ENCODE measurements at regions not wholly inside any gene's neighbourhood (a gene's known extent, or its start where the extent isn't known, plus 50 kb on each side); places are given as distances from the start of the nearest gene placed in this dataset.

DNA sequence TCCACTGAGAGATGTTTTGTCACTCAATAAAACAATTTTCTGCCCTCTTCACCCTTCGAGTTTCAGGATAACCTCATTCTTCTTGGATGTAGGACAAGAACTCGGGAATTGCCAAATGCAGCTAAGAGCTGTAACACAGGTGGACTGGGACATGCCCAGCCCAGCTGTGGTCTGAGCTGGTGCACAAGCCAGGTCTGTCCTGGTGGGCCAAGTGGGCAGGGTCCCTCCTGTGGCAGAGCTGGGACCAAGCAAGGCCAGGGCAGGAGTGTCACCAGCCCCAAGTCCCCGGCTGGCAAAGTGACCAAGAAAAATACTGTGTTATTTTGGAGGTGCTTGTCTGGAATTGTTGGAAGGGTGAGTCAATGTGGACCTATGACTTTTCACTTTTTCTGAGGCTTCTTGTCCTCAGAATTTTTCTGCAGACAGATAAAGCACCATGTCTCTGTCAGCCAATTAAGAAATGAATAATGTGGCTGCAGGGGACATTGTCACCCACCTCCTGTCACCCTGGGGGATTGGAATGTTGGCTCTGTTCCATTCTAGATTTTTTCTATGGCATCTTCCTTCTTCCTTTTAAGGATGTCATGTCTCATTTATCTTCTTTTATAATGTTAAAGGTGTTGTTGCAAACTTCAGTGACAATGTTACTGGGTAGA is 645.2 kb upstream of the EPHA6 start:
- DNase-seq, result no peak

DNA sequence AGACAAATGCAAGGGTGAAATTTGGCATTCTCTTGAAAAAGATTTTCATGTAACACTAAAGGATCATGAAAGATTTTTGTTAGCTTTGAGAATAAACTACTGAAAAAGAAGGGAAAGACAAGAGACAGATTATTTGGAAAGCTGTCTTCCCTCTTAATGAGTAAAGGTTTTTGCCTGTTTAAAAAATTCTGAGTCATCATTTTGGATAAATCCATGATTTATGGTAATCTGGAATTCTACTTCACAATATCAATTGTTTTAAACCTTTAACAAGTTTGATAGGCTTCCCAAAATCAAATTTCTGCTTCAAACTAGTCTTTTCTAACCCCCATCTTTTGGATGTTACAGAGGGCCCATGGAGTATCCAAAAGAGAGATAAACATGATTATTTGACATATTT is 641.5 kb upstream of the EPHA6 start:
- no peak for DNase-seq

DNA sequence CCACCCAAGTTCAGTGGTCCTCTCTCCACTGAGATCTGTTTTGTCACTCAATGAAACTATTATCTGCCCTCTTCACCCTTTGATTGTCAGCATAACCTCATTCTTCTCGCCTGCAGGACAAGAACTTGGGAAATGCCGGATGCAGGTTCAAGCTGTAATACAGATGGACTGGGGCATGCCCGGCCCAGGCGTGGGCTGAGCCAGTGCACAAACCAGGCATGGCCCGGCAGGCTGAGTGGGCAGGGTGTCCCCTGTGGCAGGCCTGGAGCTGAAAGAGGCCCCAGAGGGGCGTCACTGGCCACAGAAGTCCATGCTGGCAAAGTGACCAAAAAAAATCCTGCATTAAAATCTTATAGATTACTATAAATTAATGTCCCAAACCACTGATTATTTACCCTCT is 638.9 kb upstream of the EPHA6 start:
- DNase-seq, result no peak

DNA sequence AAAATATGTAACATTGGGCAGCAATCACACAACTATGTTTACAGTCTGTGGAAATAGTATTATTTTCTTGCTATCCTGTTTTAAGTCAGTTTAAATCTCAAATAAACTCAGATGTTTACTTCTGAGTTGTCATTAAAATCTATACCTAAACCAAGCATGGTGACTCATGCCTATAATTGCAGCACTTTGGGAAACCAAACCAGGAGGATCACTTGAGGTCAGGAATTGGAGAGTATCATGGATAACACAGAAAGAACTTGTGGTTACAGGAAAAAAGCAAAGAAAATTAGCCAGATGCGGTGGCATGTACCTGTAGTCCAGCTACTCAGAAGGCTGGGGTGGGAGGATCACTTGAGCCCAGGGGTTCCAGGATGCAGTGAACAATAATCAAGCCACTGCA is 631.6 kb upstream of the EPHA6 start:
- no peak for DNase-seq

DNA sequence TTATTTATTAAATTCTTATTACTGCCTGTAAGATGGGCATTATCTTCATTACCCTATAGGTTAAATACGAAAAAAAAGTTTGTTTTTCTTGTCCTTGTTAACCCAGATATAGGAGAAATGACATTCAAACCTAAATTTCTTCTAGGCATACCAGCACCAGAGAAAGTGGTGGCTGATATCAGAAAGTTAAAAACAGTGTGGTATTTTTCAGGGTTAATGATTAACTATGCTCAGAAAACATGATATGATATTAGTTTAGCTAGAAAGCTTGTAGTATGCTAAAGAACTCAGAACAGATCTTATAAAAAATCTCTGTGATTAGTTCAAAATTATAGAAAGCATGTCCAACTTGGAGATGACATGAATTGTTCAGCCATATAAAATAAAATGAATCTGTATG is 630.5 kb upstream of the EPHA6 start:
- DNase-seq, result no peak

DNA sequence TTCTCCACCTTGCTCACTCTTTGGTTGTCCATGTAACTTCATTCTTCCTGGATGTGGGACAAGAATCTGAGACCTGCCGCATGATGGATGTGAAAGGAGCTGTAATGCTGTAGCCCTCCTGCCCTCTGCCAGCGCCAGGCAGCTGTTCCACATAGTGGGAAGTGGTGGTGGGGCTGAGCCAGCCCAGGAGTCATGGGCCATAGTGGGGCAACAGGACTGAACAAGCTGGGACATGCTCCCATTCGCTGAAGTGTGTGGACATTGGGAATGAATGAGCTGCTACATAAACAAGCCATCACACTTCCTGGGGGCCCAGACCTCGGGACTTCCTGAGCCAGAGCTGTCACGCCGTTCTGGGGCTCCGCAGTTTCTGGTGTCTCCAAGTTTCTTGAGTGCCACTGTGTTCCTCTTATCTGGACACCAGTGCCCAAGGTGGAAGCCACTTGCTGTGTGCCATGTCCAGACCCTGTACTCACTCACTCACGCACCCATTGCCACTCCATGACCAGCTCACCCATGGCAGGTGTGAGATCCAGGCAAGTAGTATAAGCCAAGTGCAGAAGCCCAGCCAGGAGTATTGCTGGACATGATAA is 624.3 kb upstream of the EPHA6 start:
- no peak for DNase-seq

DNA sequence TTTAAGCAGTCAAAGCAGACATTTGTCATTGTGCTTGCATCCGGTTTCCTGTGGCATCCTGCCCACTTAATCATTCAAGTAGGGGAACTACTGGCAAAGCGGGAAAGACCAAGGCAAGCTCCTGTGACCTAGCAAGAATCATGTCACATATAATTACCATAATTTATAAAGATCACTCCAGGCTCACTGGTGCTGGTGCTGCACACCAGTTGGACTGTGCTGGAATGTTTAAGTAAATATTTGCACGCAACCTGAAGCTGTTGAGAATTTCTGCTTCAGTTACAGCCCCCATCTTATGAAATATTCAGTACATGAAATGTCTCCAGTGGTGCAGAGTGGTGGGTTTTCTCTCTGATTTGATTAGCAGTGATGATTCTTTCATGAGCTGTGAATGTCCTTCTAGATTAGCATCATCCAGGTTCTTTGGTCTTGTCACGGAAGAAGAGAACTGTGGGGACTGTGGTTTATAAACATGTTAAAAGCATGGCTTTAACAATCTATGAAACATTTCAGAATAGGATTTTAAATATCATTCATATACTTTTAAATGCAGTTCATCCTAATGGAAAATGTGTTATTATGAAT is 621.3 kb upstream of the EPHA6 start:
- DNase-seq, result no peak

DNA sequence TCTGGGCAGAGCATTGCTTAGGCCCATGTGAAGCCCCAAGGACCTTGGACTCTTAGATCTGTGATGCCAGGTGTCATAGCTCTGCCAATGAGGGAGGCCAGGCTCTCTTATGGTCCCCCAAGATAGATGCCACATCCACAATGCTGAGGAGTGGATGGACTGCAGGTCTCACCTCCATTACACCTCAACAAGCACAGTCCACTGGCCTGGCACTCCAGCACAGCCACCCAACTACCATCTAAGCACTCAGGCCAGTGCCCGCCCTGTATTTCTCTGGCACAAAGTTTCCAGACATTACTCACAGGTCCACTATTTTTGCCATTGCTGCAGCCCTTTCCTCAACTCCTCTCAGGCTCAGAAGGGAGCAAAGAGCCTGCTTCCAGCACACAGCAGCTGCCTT is 613.5 kb upstream of the EPHA6 start:
- no peak for DNase-seq

DNA sequence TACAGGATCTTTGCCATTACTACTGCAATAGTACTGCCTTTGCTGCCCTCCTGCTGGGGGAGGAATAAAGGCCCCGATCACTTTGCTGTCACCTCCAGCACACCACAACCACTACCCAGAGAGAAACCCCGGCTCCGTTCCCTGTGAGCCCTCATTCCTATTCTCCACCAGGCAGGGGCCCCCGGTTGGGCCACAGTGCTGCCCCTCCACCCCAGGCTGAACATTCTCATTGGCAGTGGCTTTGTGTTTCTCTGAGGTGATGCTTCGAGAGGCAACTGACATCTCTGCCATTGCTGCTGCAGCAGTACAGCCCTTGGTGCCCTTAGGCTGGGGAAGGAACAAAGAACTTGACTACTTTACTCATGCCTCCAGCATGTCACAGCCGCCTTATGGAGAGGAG is 612.9 kb upstream of the EPHA6 start:
- DNase-seq, result no peak

DNA sequence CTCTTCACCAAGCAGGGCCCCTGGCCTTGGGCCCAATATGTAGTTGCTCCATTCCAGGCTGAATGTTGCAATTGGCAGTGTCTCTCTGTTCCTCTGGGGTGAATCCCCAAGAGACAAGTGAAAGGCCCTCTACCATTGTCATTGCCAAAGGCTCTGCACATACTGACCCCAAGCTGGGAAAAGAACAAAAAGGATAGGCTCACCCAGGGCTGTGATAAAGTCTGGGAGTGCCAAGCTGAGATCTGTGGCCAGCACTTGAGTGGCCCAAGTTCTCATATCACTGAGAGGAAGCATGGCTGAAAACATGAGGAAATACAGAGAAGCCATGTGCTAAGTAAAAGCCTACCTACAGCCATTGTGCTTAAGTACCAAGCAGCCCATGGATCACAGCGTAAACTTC is 612.2 kb upstream of the EPHA6 start:
- DNase-seq, result no peak

DNA sequence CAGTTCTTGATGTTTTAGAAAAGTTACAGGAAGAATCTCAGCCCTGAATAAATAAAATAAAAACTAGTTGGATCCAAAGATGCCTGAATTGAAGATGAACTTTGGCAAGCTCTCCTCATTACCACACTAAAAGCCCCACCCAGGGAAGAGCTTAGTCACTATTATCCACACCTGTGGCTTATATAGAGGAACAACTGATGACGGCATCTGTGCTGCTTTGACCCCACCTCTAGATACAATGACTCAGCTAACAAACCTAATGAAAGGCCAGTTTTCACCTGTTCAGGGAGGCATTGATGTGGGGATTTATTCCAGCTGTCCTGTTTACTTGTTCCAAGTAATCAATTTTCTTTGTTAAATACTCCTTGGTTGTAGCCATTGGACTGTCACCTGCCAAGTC is 604.7 kb upstream of the EPHA6 start:
- DNase-seq, result peak; percentile 2

DNA sequence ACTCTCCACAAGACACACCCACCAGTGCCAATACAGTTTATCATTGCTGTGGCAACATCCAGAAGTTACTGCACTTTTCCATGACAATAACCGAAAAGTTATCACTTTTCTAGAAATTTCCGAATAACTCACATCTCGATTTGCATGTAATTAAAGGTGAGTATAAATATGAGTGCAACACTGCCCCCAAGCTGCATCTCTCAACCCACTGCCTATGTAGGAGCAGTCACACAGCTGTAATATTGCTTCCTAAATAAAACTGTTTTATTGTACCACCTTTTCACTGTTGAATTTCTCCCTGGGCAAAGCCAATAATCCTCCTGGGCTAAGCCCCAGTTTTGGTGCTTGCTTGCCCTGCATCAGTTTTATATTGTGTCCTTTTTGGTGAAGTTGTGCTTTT is 601.0 kb upstream of the EPHA6 start:
- no peak for DNase-seq

DNA sequence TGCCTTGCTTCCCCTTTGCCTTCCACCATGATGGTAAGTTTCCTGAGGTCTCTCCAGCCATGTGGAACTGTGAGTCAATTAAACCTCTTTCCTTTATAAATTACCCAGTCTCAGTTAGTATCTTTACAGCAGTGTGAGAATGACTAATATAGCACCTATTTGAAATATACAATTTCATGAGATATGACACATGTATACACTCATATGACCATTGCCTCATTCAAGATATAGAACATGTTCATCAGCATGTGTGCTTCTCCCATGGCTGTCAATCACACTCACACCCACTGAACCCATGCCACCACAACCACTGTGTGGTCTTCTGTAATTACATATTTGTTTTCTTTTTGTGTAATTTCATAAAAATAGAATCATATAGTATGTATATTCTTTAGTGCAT is 599.5 kb upstream of the EPHA6 start:
- no peak for DNase-seq

DNA sequence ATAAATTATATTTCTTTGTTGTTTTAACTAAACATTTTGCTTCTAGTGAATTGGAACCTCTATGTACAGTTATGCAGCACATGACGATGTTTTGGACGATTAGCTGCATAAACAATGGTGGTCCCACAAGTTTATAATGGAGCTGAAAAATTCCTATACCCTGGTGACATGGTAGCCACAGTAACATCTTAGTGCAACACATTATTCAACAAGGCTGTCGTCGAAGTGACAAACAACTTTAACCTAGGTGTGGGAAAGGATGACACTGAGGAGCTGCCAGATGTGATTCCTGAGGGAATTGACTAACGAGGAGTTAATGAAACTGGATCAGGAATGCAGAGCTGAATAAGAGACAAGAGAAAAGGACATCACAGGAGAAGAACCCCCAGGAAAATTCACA is 588.9 kb upstream of the EPHA6 start:
- no peak for DNase-seq

DNA sequence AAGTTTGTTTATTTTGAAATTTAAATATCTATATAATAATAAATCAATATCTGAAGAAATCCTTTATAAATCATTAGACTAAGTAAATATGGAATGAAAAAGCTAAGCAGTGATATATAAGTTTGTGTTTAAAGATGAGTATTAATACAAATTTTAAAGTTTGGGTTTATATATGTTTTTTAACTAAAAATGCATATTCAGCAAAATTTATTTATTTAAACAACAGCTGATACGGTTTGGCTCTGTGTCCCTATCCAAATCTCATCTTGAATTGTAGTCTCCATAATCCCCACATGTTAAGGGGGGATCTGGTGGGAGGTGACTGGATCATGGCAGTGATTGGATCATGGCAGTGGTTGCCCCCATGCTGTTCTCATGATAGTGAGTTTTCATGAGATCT is 580.7 kb upstream of the EPHA6 start:
- DNase-seq, result no peak

DNA sequence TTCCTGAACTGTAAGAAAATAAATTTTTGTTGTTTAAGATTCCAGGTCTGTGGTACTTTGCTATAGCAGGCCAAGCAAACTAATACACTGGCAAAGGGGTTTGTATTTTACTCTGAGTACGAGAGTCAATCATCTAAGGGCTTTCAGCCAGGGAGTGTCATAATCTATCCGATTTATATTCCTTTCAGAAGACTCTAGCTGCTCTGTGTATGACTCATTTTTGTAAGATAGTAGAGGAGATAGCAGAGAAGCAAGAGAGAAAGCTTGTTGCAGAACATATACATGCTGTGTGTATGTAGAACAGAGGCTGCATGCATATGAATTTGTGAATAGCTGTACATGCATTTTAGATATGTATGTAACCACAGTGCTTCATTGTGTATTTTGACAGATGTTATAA is 577.9 kb upstream of the EPHA6 start:
- no peak for DNase-seq

DNA sequence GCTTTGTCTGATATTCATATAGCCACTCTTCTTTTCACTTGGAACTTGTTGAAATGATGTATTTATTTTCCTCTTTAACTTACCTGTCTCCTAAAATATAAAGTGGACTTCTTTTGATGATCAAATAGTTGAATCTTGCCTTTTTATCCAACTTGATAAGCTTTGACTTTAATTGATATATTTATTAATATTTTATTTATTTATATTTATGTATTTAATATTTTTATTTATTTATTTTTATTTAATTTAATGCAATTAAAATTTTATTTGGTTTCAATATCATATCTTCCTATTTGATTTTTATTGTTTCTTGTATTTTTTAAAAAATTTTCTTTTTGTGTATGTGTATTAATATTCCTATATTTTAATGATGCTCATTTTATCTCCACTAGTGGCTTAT is 555.1 kb upstream of the EPHA6 start:
- DNase-seq, result no peak

DNA sequence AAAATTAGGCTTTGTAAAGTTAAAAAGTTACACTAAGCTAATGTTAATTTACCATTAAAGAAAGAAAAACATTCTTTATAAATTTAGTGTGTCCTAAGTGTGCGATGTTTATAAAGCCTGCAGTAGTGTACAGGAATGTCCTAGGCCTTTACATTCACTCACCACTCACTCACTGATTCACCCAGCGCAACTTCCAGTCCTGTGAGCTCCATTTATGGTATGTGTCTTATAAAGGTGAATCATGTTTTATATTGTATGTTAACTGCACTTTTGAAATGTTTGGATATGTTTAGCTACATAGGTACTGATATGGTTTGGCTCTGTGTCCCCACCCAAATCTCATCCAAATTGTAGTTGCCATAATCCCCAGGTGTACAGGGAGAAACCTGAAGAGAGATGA is 549.7 kb upstream of the EPHA6 start:
- no peak for DNase-seq

DNA sequence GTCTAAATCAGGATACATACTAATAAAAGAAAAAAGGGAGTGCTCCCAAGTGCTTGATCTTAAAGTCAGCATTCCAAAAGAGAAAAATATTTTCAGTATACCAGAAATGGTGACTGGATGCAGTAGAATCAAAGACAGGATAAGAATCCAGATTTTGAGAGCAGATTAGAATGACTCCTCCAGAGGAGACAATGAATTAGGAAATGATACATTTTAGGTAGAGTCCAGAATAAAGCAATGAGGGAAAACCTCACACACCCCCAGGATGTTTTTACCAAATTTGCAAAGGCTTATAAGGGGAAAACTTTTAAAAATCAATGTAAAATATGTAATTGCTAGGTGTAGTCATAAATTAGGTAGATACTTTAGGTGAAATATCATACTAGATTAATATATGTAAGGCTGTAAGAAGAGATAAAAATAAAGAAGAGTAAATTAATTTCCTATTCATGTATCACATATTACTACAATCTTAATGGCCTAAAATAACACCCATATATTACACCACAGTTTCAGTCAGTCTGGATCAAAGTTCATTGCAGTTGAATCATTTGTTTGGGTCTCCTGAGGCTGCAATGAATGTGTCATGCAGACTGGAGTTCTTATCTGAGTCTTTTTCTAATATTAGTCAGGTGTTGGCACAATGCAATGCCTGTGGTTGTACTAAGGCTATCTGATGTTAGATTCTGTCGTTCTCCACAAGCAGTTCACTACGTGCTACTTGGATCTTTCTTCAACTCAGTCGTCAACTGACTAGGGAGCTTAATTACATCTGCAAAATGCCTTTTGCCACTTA is 547.8 kb upstream of the EPHA6 start:
- DNase-seq, result no peak

DNA sequence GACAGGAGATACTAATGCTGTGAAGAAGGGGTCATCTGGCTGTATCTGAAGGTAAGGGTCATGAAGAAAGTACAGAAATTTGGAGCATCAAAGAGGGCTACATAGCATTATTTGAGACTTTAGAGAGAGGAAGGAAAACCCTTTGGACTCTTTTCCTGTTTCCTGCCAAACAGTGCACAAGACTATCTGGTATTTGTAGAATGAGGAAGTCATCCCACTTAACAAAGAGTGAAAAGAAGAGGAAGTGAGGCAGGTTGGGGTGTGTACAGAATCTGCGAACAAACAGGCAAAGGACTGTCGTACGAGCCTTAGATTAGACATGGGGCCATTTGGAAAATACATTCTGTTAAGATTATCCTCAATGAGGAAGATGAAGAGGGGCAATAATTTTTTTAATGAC is 546.8 kb upstream of the EPHA6 start:
- no peak for DNase-seq

DNA sequence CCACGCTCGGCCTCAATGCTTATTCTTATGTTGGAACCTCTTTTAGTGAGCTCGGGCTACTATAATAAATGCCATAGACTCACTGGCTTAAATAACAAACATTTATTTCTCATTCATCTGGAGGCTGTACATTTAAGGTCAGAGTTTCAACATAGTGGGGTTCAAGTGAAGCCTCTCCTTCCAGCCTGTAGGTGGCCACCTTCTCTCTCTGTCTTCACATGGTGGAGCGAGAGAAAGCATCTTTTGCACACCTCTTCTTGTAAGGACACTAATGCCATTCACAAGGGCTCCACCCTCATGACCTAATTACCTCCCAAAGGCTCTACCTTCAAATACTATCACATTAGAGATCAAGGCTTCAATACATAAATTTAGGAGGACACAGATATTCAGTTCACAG is 520.3 kb upstream of the EPHA6 start:
- DNase-seq, result no peak

DNA sequence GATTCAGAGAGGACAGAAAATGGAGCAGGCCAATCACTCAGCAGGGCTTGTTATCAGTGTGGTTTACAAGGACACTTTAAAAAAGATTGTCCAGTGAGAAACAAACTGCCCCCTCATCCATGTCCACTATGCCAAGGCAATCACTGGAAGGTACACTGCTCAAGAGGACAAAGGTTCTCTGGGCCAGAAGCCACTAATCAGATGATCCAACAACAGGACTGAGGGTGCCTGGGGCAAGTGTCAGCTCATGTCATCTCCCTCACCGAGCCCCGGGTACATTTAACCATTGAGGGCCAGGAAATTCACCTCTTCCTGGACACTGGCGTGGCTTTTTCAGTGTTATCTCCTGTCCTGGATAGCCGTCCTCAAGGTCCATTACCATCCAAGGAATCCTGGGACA is 513.7 kb upstream of the EPHA6 start:
- DNase-seq, result no peak

DNA sequence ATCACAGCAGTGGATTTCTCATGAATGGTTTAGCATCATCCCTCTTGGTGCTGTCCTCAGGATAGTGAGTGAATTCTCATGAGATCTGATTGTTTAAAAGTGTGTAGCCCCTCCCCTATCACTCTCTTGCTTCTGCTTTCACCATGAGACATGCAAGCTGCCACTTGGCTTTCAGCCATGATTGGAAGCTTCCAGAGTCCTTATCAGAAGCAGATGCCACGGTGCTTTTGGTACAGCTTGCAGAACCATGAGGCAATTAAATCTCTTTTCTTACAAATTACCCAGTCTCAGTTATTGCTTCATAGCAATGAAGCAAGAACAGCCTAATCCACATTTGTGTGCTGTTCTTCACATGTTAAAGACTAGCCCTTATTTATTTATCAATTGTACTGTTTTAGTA is 495.2 kb upstream of the EPHA6 start:
- no peak for DNase-seq

DNA sequence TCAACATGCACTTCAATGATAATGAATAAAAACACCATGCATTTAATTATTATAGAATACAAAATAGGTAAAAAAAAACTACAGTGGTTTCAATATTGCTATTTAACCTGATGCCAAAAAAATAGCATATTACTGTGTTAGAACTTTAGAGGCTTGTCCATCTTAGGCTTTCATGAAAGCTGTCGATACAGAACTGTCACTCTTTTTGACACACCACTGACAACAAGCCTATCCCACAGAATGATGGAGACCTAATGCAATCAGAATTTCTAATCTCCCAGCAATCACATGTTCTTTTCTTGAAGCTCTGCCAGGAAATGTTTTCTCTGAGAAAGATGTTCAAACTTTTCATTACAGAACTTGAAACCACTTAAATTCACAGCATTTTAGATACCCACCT is 490.3 kb upstream of the EPHA6 start:
- no peak for DNase-seq

All from NCI-H2029 (cell line).